ENCODE measurements at regions not wholly inside any gene's neighbourhood (a gene's known extent, or its start where the extent isn't known, plus 50 kb on each side); places are given as distances from the start of the nearest gene placed in this dataset.
A peak's percentile ranks its signal among the peaks of the same experiment; 100 is the strongest.

GRCh38 chr20:51876313-51876940 is 74.1 kb upstream of the SALL4 start:
- no peak for DNase-seq (ENCODE audit: low spot score)

- DNase-seq (ENCODE audit: low spot score) = no peak
Observed at GRCh38 chr20:51873652-51874051, 71.3 kb upstream of the SALL4 start.

- DNase-seq (ENCODE audit: low spot score) = peak; percentile 57
Observed at GRCh38 chr20:51871943-51872342, 69.6 kb upstream of the SALL4 start.

- no peak for DNase-seq (ENCODE audit: low spot score)
Observed at GRCh38 chr20:51869002-51869401, 66.7 kb upstream of the SALL4 start.

- DNase-seq (ENCODE audit: low spot score) = no peak
Observed at GRCh38 chr20:51867251-51867650, 64.9 kb upstream of the SALL4 start.

GRCh38 chr20:51864967-51865366 is 62.6 kb upstream of the SALL4 start:
- no peak for DNase-seq (ENCODE audit: low spot score)

GRCh38 chr20:51862796-51863195 is 60.5 kb upstream of the SALL4 start:
- DNase-seq (ENCODE audit: low spot score) = no peak

- no peak for DNase-seq (ENCODE audit: low spot score)
Observed at GRCh38 chr20:51861726-51862466, 59.6 kb upstream of the SALL4 start.

- peak; percentile 81 for DNase-seq (ENCODE audit: low spot score)
Observed at GRCh38 chr20:51860111-51860882, 58.0 kb upstream of the SALL4 start.

- no peak for DNase-seq (ENCODE audit: low spot score)
Observed at GRCh38 chr20:51856432-51856831, 54.1 kb upstream of the SALL4 start.

- no peak for DNase-seq (ENCODE audit: low spot score)
Observed at GRCh38 chr20:51854921-51855320, 52.6 kb upstream of the SALL4 start.

Measured in LoVo (cell line).